Ishikawa (cell line): ENCODE measurements at regions not wholly inside any gene's neighbourhood (a gene's known extent, or its start where the extent isn't known, plus 50 kb on each side); places are given as distances from the start of the nearest gene placed in this dataset.

Experiments used
- CEBPB ChIP-seq: IDR thresholded peaks from 2 replicates; pipeline ENCODE4 v1.6.1; 2012
- CREB1 ChIP-seq: IDR thresholded peaks from 2 replicates; pipeline ENCODE4 v1.6.1; 2012; ENCODE audit warnings: low read depth
- EGR1 ChIP-seq: IDR thresholded peaks from 2 replicates; pipeline ENCODE4 v1.6.1; 2012
- FOXM1 ChIP-seq: IDR thresholded peaks from 2 replicates; pipeline ENCODE4 v1.6.1; 2012; ENCODE audit warnings: low read depth, borderline replicate concordance
- MAX ChIP-seq: IDR thresholded peaks from 2 replicates; pipeline ENCODE4 v1.6.1; 2012
- NFIC ChIP-seq: IDR thresholded peaks from 2 replicates; pipeline ENCODE4 v1.6.1; 2012
- REST ChIP-seq: IDR thresholded peaks from 2 replicates; pipeline ENCODE4 v1.6.1; 2012; ENCODE audit warnings: low read depth, mild to moderate bottlenecking
- YY1 ChIP-seq: IDR thresholded peaks from 2 replicates; pipeline ENCODE4 v1.6.1; 2012; ENCODE audit warnings: low read depth

- TF ChIP-seq EGR1 (no peak), REST (no peak), MAX (no peak), FOXM1 (no peak), YY1 (no peak), CEBPB (no peak), CREB1 (no peak), NFIC (no peak)
Observed at GRCh38 chr6:26270486-26270861, 94.5 kb upstream of the BTN3A2 start.
